Astrocyte (in vitro differentiated cells and primary cell): ENCODE measurements at regions not wholly inside any gene's neighbourhood (a gene's known extent, or its start where the extent isn't known, plus 50 kb on each side); places are given as distances from the start of the nearest gene placed in this dataset.

Experiments used
- DNase-seq: peaks from one replicate; pipeline ENCODE4 v3.0.0-alpha.2; 2010; ENCODE audit warnings: low read depth
- FAIRE-seq: peaks from 2 replicates; lab custom pipeline; 2011; peaks lifted over from hg19 to GRCh38; lab: Jason Lieb, UNC
- H2AFZ ChIP-seq: 2 replicates; pipeline ENCODE4 v1.6.0; 2012; ENCODE audit warnings: low read depth, low read length, inconsistent platforms
- H3K27ac ChIP-seq: 2 replicates; pipeline ENCODE4 v1.5.1; 2011; ENCODE audit warnings: low read depth, low read length, inconsistent platforms
- H3K27me3 ChIP-seq: 2 replicates; pipeline ENCODE4 v1.6.0; 2011; ENCODE audit warnings: low read length, inconsistent platforms; ENCODE audit not compliant: insufficient read depth
- H3K36me3 ChIP-seq: 2 replicates; pipeline ENCODE4 v1.5.1; 2011; ENCODE audit warnings: low read length, inconsistent platforms; ENCODE audit not compliant: insufficient read depth
- H3K4me1 ChIP-seq: 2 replicates; pipeline ENCODE4 v1.5.1; 2011; ENCODE audit warnings: low read length, inconsistent platforms; ENCODE audit not compliant: insufficient read depth
- H3K4me2 ChIP-seq: 2 replicates; pipeline ENCODE4 v1.6.0; 2012; ENCODE audit warnings: low read length, inconsistent platforms
- H3K4me3 ChIP-seq: 2 replicates; pipeline ENCODE4 v1.5.1; 2011; ENCODE audit warnings: low read depth, mild to moderate bottlenecking, low read length, inconsistent platforms; ENCODE audit not compliant: insufficient read depth
- H3K79me2 ChIP-seq: 2 replicates; pipeline ENCODE4 v1.6.0; 2012; ENCODE audit warnings: mild to moderate bottlenecking, low read length, inconsistent platforms; ENCODE audit not compliant: insufficient read depth
- H3K9ac ChIP-seq: 2 replicates; pipeline ENCODE4 v1.6.0; 2012; ENCODE audit warnings: mild to moderate bottlenecking, low read length, inconsistent platforms
- H3K9me3 ChIP-seq: 2 replicates; pipeline ENCODE4 v1.5.1; 2012; ENCODE audit warnings: low read depth, mild to moderate bottlenecking, low read length, inconsistent platforms; ENCODE audit not compliant: insufficient read depth
- H4K20me1 ChIP-seq: 2 replicates; pipeline ENCODE4 v1.6.0; 2012; ENCODE audit warnings: low read length, inconsistent platforms; ENCODE audit not compliant: insufficient read depth
- H3K27ac Mint-ChIP-seq: one replicate; pipeline ENCODE4 v1.8.0; 2021; ENCODE audit warnings: mild to moderate bottlenecking, mixed read lengths; ENCODE audit not compliant: unreplicated experiment
- H3K27me3 Mint-ChIP-seq: one replicate; pipeline ENCODE4 v1.8.0; 2021; ENCODE audit warnings: low read depth, mixed read lengths; ENCODE audit not compliant: unreplicated experiment
- H3K36me3 Mint-ChIP-seq: one replicate; pipeline ENCODE4 v1.8.0; 2021; ENCODE audit warnings: low read depth, mixed read lengths; ENCODE audit not compliant: unreplicated experiment
- H3K4me1 Mint-ChIP-seq: one replicate; pipeline ENCODE4 v1.8.0; 2021; ENCODE audit warnings: low read depth, mixed read lengths; ENCODE audit not compliant: unreplicated experiment
- H3K4me3 Mint-ChIP-seq: one replicate; pipeline ENCODE4 v1.8.0; 2021; ENCODE audit warnings: mild to moderate bottlenecking, moderate library complexity, mixed read lengths; ENCODE audit not compliant: unreplicated experiment
- H3K9me3 Mint-ChIP-seq: one replicate; pipeline ENCODE4 v1.8.0; 2021; ENCODE audit warnings: mild to moderate bottlenecking, mixed read lengths; ENCODE audit not compliant: unreplicated experiment
- CTCF ChIP-seq: IDR thresholded peaks from 2 replicates; pipeline ENCODE4 v1.5.1; 2011; ENCODE audit warnings: low read depth, mild to moderate bottlenecking, inconsistent platforms, low read length, moderate library complexity; ENCODE audit not compliant: insufficient read depth
- EZH2 ChIP-seq: IDR thresholded peaks from 2 replicates; pipeline ENCODE4 v1.6.1; 2012; ENCODE audit warnings: mild to moderate bottlenecking, low read length, inconsistent platforms; ENCODE audit not compliant: insufficient read depth

GRCh38 chr6:19714434-19715166 lies 122.6 kb upstream of the ID4 start:
- no peaks in the 10 kb centered on the region for H3K36me3 ChIP-seq
- DNase-seq: no peak
- H3K9me3 Mint-ChIP-seq: peaks cover 7% of the 10 kb centered on the region
- H3K4me1 Mint-ChIP-seq: peaks cover 25% of the 10 kb centered on the region
- H3K4me3 Mint-ChIP-seq: no peak overlapping the region
- H3K36me3 Mint-ChIP-seq: no peaks in the 10 kb centered on the region
- no peaks in the 10 kb centered on the region for H3K9me3 ChIP-seq
- peak overlapping the region; percentile 49 for H3K4me2 ChIP-seq
- peaks cover 18% of the 10 kb centered on the region for H3K4me1 ChIP-seq
- H3K79me2 ChIP-seq: no peaks in the 10 kb centered on the region
- no peak overlapping the region for H3K4me3 ChIP-seq
- H3K27ac Mint-ChIP-seq: peak overlapping the region; percentile 34
- no peaks in the 10 kb centered on the region for H4K20me1 ChIP-seq
- TF ChIP-seq CTCF: no peak
- TF ChIP-seq EZH2: no peak
- H2AFZ ChIP-seq: no peak overlapping the region
- no peak overlapping the region for H3K9ac ChIP-seq
- FAIRE-seq: no peak
- H3K27ac ChIP-seq: peak overlapping the region; percentile 30
- H3K27me3 ChIP-seq: no peaks in the 10 kb centered on the region
- H3K27me3 Mint-ChIP-seq: no peaks in the 10 kb centered on the region

DNA sequence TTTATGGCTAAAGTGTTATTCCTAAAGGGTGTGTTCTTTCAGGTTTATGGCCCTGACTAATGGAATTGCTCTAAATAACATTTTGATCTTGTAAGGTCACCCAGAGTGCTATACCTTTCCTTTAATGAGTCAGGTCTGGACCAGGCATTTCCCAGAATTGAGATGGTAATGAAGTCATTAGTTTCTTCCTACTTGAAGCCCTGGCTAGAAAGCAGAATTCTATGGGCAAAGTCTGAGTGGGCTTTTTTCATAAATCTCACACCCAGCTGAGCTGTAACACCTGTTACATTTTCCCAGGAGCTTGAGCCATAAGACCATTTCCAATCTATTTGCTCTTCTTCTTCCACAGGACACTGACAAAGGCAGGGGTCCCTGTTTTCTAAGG lies 122.0 kb upstream of the ID4 start:
- H3K27me3 Mint-ChIP-seq: no peaks in the 10 kb centered on the region
- no peak overlapping the region for H3K27ac ChIP-seq
- FAIRE-seq (no peak), DNase-seq (peak; percentile 64)
- H3K4me3 ChIP-seq: no peak overlapping the region
- H4K20me1 ChIP-seq: no peaks in the 10 kb centered on the region
- no peak overlapping the region for H3K9ac ChIP-seq
- H3K4me3 Mint-ChIP-seq: no peak overlapping the region
- H3K27me3 ChIP-seq: no peaks in the 10 kb centered on the region
- H3K4me1 ChIP-seq: peaks cover 24% of the 10 kb centered on the region
- peak overlapping the region; percentile 34 for H3K27ac Mint-ChIP-seq
- H3K9me3 ChIP-seq: no peaks in the 10 kb centered on the region
- TF ChIP-seq EZH2: no peak
- TF ChIP-seq CTCF: no peak
- H3K4me1 Mint-ChIP-seq: peaks cover 31% of the 10 kb centered on the region
- H3K36me3 Mint-ChIP-seq: no peaks in the 10 kb centered on the region
- peaks cover 7% of the 10 kb centered on the region for H3K9me3 Mint-ChIP-seq
- no peaks in the 10 kb centered on the region for H3K36me3 ChIP-seq
- H3K79me2 ChIP-seq: no peaks in the 10 kb centered on the region
- peak overlapping the region; percentile 7 for H3K4me2 ChIP-seq
- no peak overlapping the region for H2AFZ ChIP-seq

DNA sequence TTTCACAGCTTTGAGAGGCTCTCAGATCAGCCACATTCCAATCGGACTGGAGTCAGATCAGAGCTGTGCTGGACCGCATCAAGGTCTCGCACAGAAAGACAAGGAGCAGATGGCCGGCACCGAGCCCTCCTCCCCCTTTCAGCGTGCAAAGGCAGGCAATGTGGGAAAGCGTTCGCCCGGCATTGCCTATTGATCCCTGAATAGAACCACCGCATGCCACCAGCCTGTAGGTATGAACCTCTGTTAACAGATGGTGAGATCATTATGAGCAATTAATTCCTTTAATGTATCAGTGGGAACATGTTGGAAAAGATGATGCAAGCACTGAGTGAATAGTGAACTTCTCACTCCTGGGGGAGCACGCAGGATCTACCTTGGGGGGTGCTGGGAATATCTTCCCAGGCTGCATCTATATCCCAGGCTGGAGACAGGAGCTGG lies 117.5 kb upstream of the ID4 start:
- H3K27me3 ChIP-seq: no peaks in the 10 kb centered on the region
- Mint-ChIP-seq H3K4me1 (peaks cover 27% of the 10 kb centered on the region), H3K9me3 (peaks cover 3% of the 10 kb centered on the region), H3K4me3 (peak overlapping the region; percentile 60), H3K27me3 (no peaks in the 10 kb centered on the region), H3K27ac (peak overlapping the region; percentile 41), H3K36me3 (no peaks in the 10 kb centered on the region)
- peak overlapping the region; percentile 59 for H3K9ac ChIP-seq
- no peak for TF ChIP-seq CTCF
- TF ChIP-seq EZH2: no peak
- DNase-seq (peak; percentile 77), FAIRE-seq (no peak)
- H3K4me2 ChIP-seq: peak overlapping the region; percentile 66
- no peaks in the 10 kb centered on the region for H4K20me1 ChIP-seq
- H2AFZ ChIP-seq: peak overlapping the region; percentile 65
- H3K9me3 ChIP-seq: no peaks in the 10 kb centered on the region
- H3K27ac ChIP-seq: no peak overlapping the region
- no peaks in the 10 kb centered on the region for H3K36me3 ChIP-seq
- H3K4me3 ChIP-seq: no peak overlapping the region
- no peaks in the 10 kb centered on the region for H3K79me2 ChIP-seq
- H3K4me1 ChIP-seq: peaks cover 13% of the 10 kb centered on the region
